K562 (cell line): ENCODE measurements at regions not wholly inside any gene's neighbourhood (a gene's known extent, or its start where the extent isn't known, plus 50 kb on each side); places are given as distances from the start of the nearest gene placed in this dataset.

Experiments
- CBX5 ChIP-seq: IDR thresholded peaks from 2 replicates; pipeline ENCODE4 v1.6.1; 2014; ENCODE audit warnings: low read depth, borderline replicate concordance
- EZH2 ChIP-seq: IDR thresholded peaks from 2 replicates; pipeline ENCODE4 v1.6.1; 2012; ENCODE audit warnings: low read depth, mild to moderate bottlenecking, inconsistent platforms, low read length, borderline replicate concordance
- RAD21 ChIP-seq, 2 experiments: fragments of 250-450 bp in 1 of 2; fragments of 450-650 bp in 1 of 2; sonication (Bioruptor Pico) in 1 of 2; formaldehyde crosslinking in 1 of 2; IDR thresholded peaks in 1 of 2; conservative IDR thresholded peaks in 1 of 2; 2 replicates each; pipeline versions ENCODE4 v1.4.0 to v1.8.0; 2020 to 2022; ENCODE audit warnings: mild to moderate bottlenecking in 2 of 2, moderate library complexity in 1 of 2
- TF ChIP-seq, protein P1 (sequence below), 3 experiments: IDR thresholded peaks in 2 of 3; conservative IDR thresholded peaks in 1 of 3; 2 replicates each; pipeline ENCODE4 v1.5.1; 2011 to 2012; ENCODE audit warnings: low read length in 3 of 3, mild to moderate bottlenecking in 3 of 3, control low read depth in 2 of 3, improper control_type of control experiment in 1 of 3, inconsistent platforms in 1 of 3, low read depth in 1 of 3, mixed read lengths in 1 of 3, moderate library complexity in 1 of 3; ENCODE audit not compliant: insufficient read depth in 2 of 3
- TF ChIP-seq, protein P2 (sequence below), 2 experiments: IDR thresholded peaks; 2 replicates each; pipeline ENCODE4 v1.6.1; 2012; ENCODE audit warnings: improper control_type of control experiment in 2 of 2, low read depth in 2 of 2, low read length in 2 of 2, borderline replicate concordance in 1 of 2

DNA sequence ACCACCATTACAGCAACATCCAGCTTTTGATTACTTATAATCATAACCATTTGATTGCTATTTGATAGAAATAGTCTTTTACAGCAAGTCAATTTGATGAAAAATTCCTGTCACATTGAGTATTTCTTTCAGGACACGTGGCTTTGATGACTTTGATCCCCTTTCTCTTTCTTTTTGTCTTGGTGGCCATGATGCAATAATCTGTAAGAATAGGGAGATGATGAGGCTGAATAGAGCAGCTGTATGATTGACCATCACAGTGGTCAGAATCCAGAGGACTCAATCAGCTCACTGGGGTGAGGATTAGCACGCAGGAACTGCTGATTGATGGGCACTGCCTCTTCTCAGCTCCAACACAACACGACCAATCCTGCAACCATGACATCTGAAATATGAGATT is 262.7 kb downstream of the PARP8 start:
- TF ChIP-seq EZH2: no peak
- TF ChIP-seq CBX5: no peak
- TF ChIP-seq RAD21 (CRISPR knock-in tag; conservative IDR thresholded peaks at IDR 0.05 in 1 of 2, IDR thresholded peaks at IDR 0.05 in 1 of 2): no peak
- TF ChIP-seq, protein P1, sequence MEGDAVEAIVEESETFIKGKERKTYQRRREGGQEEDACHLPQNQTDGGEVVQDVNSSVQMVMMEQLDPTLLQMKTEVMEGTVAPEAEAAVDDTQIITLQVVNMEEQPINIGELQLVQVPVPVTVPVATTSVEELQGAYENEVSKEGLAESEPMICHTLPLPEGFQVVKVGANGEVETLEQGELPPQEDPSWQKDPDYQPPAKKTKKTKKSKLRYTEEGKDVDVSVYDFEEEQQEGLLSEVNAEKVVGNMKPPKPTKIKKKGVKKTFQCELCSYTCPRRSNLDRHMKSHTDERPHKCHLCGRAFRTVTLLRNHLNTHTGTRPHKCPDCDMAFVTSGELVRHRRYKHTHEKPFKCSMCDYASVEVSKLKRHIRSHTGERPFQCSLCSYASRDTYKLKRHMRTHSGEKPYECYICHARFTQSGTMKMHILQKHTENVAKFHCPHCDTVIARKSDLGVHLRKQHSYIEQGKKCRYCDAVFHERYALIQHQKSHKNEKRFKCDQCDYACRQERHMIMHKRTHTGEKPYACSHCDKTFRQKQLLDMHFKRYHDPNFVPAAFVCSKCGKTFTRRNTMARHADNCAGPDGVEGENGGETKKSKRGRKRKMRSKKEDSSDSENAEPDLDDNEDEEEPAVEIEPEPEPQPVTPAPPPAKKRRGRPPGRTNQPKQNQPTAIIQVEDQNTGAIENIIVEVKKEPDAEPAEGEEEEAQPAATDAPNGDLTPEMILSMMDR (IDR thresholded peaks at IDR 0.05 in 2 of 3, conservative IDR thresholded peaks at IDR 0.05 in 1 of 3; ENCODE audit: insufficient read depth in 2 of 3, low read depth in 1 of 3, low read length in 3 of 3): no peak
- TF ChIP-seq, protein P2, sequence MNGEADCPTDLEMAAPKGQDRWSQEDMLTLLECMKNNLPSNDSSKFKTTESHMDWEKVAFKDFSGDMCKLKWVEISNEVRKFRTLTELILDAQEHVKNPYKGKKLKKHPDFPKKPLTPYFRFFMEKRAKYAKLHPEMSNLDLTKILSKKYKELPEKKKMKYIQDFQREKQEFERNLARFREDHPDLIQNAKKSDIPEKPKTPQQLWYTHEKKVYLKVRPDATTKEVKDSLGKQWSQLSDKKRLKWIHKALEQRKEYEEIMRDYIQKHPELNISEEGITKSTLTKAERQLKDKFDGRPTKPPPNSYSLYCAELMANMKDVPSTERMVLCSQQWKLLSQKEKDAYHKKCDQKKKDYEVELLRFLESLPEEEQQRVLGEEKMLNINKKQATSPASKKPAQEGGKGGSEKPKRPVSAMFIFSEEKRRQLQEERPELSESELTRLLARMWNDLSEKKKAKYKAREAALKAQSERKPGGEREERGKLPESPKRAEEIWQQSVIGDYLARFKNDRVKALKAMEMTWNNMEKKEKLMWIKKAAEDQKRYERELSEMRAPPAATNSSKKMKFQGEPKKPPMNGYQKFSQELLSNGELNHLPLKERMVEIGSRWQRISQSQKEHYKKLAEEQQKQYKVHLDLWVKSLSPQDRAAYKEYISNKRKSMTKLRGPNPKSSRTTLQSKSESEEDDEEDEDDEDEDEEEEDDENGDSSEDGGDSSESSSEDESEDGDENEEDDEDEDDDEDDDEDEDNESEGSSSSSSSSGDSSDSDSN (IDR thresholded peaks at IDR 0.05; ENCODE audit: borderline replicate concordance in 1 of 2, low read depth in 2 of 2, low read length in 2 of 2): no peak
